Right ventricle myocardium inferior (tissue), 1 donor: ENCODE measurements at regions not wholly inside any gene's neighbourhood (a gene's known extent, or its start where the extent isn't known, plus 50 kb on each side); places are given as distances from the start of the nearest gene placed in this dataset.

Experiments
- ATAC-seq: fragments of 200-7000 bp; cut with Tn5 transposase; one replicate; pipeline ENCODE4 v1.9.1; 2020; ENCODE audit warnings: mild to moderate bottlenecking, moderate library complexity
- DNase-seq: peaks from one replicate; pipeline ENCODE4 v3.0.0; 2021; ENCODE audit errors: missing footprints
- intact Hi-C: fragments of 100-400 bp; cut with DNase I; formaldehyde crosslinking; loops from one replicate; pipeline ENCODE4 v1.11.0; 2022
- donor health status: DM: no; HTN: yes; CAD: no; lungs with severe emphysema.

GRCh38 chr3:25292595-25292994, 135.5 kb upstream of the RARB start:
- ATAC-seq = no peak
- no peak for DNase-seq
- intact Hi-C loops = no loop called here

GRCh38 chr3:25293736-25294135, 134.3 kb upstream of the RARB start:
- intact Hi-C loops = no loop called here
- ATAC-seq (no peak), DNase-seq (no peak)

- ATAC-seq = no peak
- no peak for DNase-seq
- intact Hi-C loops = no loop called here
These were observed 133.8 kb upstream of the RARB start for GRCh38 chr3:25294169-25294805.

GRCh38 chr3:25297667-25298585, 130.1 kb upstream of the RARB start:
- no peak for ATAC-seq
- DNase-seq = no peak
- intact Hi-C loops = no loop called here

- intact Hi-C loops = no loop called here
These were observed 127.9 kb upstream of the RARB start for GRCh38 chr3:25300141-25300540.

GRCh38 chr3:25304916-25305315, 123.1 kb upstream of the RARB start:
- no peak for DNase-seq
- no peak for ATAC-seq
- intact Hi-C loops = no loop called here

More at GRCh38 chr3:25300141-25300540, 127.9 kb upstream of the RARB start:
- ATAC-seq (no peak), DNase-seq (no peak)

- DNase-seq (no peak), ATAC-seq (no peak)
- intact Hi-C loops = no loop called here
These were observed 122.0 kb upstream of the RARB start for GRCh38 chr3:25306066-25306465.

- ATAC-seq = no peak
- DNase-seq = no peak
These were observed 121.4 kb upstream of the RARB start for GRCh38 chr3:25306705-25307104.

GRCh38 chr3:25313286-25313685, 114.8 kb upstream of the RARB start:
- intact Hi-C loops = no loop called here
- DNase-seq (no peak), ATAC-seq (no peak)

More at GRCh38 chr3:25306705-25307104, 121.4 kb upstream of the RARB start:
- intact Hi-C loops = no loop called here

- DNase-seq (no peak), ATAC-seq (peak; percentile 69)
- intact Hi-C loops = loop anchor here (5.0 to 10.0 kb wide), 2 partner anchors 102 to 270 kb away; partner anchors contain the start of gene RARB
These were observed 103.0 kb upstream of the RARB start for GRCh38 chr3:25324954-25325655.

GRCh38 chr3:25335356-25335755, 92.7 kb upstream of the RARB start:
- DNase-seq (no peak), ATAC-seq (no peak)
- intact Hi-C loops = no loop called here

- ATAC-seq (no peak), DNase-seq (no peak)
- intact Hi-C loops = no loop called here
These were observed 89.8 kb upstream of the RARB start for GRCh38 chr3:25338158-25338725.

- DNase-seq (no peak), ATAC-seq (no peak)
- intact Hi-C loops = no loop called here
These were observed 88.8 kb upstream of the RARB start for GRCh38 chr3:25339225-25339624.

- intact Hi-C loops = no loop called here
- no peak for ATAC-seq
These were observed 83.4 kb upstream of the RARB start for GRCh38 chr3:25344670-25345069.

GRCh38 chr3:25349095-25349494, 79.0 kb upstream of the RARB start:
- intact Hi-C loops = no loop called here
- DNase-seq (no peak), ATAC-seq (no peak)

More at GRCh38 chr3:25344670-25345069, 83.4 kb upstream of the RARB start:
- DNase-seq = no peak

GRCh38 chr3:25349828-25350724, 78.0 kb upstream of the RARB start:
- DNase-seq (no peak), ATAC-seq (no peak)
- intact Hi-C loops = no loop called here

- ATAC-seq (no peak), DNase-seq (no peak)
- intact Hi-C loops = no loop called here
These were observed 77.3 kb upstream of the RARB start for GRCh38 chr3:25350725-25351114.

- intact Hi-C loops = no loop called here
- DNase-seq (no peak), ATAC-seq (no peak)
These were observed 74.0 kb upstream of the RARB start for GRCh38 chr3:25354071-25354470.
